Neural cell (in vitro differentiated cells): ENCODE measurements at regions not wholly inside any gene's neighbourhood (a gene's known extent, or its start where the extent isn't known, plus 50 kb on each side); places are given as distances from the start of the nearest gene placed in this dataset.

Source experiments
- H2AFZ ChIP-seq: fragments of 200-600, 300-800 bp; sonication (generic), shearing (Covaris generic); 2 replicates; pipeline ENCODE4 v1.6.0; 2014; ENCODE audit warnings: low read depth, mild to moderate bottlenecking, antibody characterized with exemption, low read length, moderate library complexity
- H3F3A ChIP-seq: fragments of 200-600 bp; shearing (Covaris generic); 2 replicates; pipeline ENCODE4 v1.6.1; 2016; ENCODE audit warnings: mild to moderate bottlenecking, moderate library complexity, mixed read lengths, antibody characterized with exemption, low read length; ENCODE audit not compliant: insufficient read depth, poor library complexity, severe bottlenecking
- H3K27ac ChIP-seq: fragments of 200-600, 300-800 bp; sonication (generic), shearing (Covaris generic); 2 replicates; pipeline ENCODE4 v1.5.1; 2014; ENCODE audit warnings: mild to moderate bottlenecking, low read length, moderate library complexity
- H3K27me3 ChIP-seq: fragments of 300-800, 200-600 bp; sonication (generic), shearing (Covaris generic); 2 replicates; pipeline ENCODE4 v1.6.0; 2014; ENCODE audit warnings: mild to moderate bottlenecking, low read depth, low read length, moderate library complexity; ENCODE audit not compliant: insufficient read depth
- H3K36me3 ChIP-seq: fragments of 300-800, 200-600 bp; sonication (generic), shearing (Covaris generic); 2 replicates; pipeline ENCODE4 v1.5.1; 2014; ENCODE audit warnings: mild to moderate bottlenecking, antibody characterized with exemption, low read length, moderate library complexity; ENCODE audit not compliant: insufficient read depth
- H3K4me2 ChIP-seq: fragments of 300-800, 200-600 bp; sonication (generic), shearing (Covaris generic); 2 replicates; pipeline ENCODE4 v1.6.0; 2014; ENCODE audit warnings: mild to moderate bottlenecking, low read length
- H3K4me3 ChIP-seq: fragments of 300-800, 200-600 bp; sonication (generic), shearing (Covaris generic); 2 replicates; pipeline ENCODE4 v1.5.1; 2014; ENCODE audit warnings: mild to moderate bottlenecking, low read length, moderate library complexity
- H3K79me2 ChIP-seq: fragments of 200-600 bp; shearing (Covaris generic); replicated peaks from 2 replicates; pipeline ENCODE4 v1.6.0; 2014; ENCODE audit warnings: mild to moderate bottlenecking, low read length, moderate library complexity; ENCODE audit not compliant: insufficient read depth
- H3K9ac ChIP-seq: fragments of 300-800, 200-600 bp; sonication (generic), shearing (Covaris generic); 2 replicates; pipeline ENCODE4 v1.6.1; 2016; ENCODE audit warnings: mild to moderate bottlenecking, low read length, mixed read lengths
- H3K9me2 ChIP-seq: fragments of 200-600 bp; shearing (Covaris generic); 2 replicates; pipeline ENCODE4 v1.6.1; 2016; ENCODE audit warnings: mild to moderate bottlenecking, low read length, mixed read lengths; ENCODE audit not compliant: insufficient read depth
- H3K9me3 ChIP-seq: fragments of 200-600, 300-800 bp; sonication (generic), shearing (Covaris generic); 2 replicates; pipeline ENCODE4 v1.6.1; 2016; ENCODE audit warnings: mild to moderate bottlenecking, mixed run types, low read length, moderate library complexity, mixed read lengths
- H4K20me1 ChIP-seq: fragments of 200-600 bp; shearing (Covaris generic); 2 replicates; pipeline ENCODE4 v1.6.1; 2016; ENCODE audit warnings: mild to moderate bottlenecking, mixed run types; ENCODE audit not compliant: insufficient read depth
- EP300 ChIP-seq: fragments of 450-650 bp; conservative IDR thresholded peaks from 2 replicates; pipeline ENCODE4 v1.6.1; 2014; ENCODE audit warnings: antibody characterized with exemption, mild to moderate bottlenecking, moderate library complexity; ENCODE audit not compliant: poor library complexity, severe bottlenecking
- EZH2 ChIP-seq: fragments of 200-600, 300-800 bp; shearing (Covaris generic), sonication (generic); IDR thresholded peaks from 2 replicates; pipeline ENCODE4 v1.6.1; 2014; ENCODE audit warnings: antibody characterized with exemption, low read length, borderline replicate concordance, mild to moderate bottlenecking; ENCODE audit not compliant: insufficient read depth, poor library complexity, severe bottlenecking
- MXI1 ChIP-seq: fragments of 450-650 bp; conservative IDR thresholded peaks from 2 replicates; pipeline ENCODE4 v1.6.1; 2014; ENCODE audit warnings: antibody characterized with exemption, mild to moderate bottlenecking; ENCODE audit not compliant: poor library complexity, severe bottlenecking
- POLR2AphosphoS5 ChIP-seq: IDR thresholded peaks from 2 replicates; pipeline ENCODE4 v1.6.1; 2012
- RAD21 ChIP-seq: fragments of 450-650 bp; conservative IDR thresholded peaks from 2 replicates; pipeline ENCODE4 v1.6.1; 2014; ENCODE audit warnings: antibody characterized with exemption, mild to moderate bottlenecking, moderate library complexity
- SMC3 ChIP-seq: fragments of 450-650 bp; conservative IDR thresholded peaks from 2 replicates; pipeline ENCODE4 v1.6.1; 2014; ENCODE audit warnings: antibody characterized with exemption, mild to moderate bottlenecking, moderate library complexity; ENCODE audit not compliant: poor library complexity
- TAF1 ChIP-seq: IDR thresholded peaks from 2 replicates; pipeline ENCODE4 v1.6.1; 2012; ENCODE audit warnings: low read depth
- TF ChIP-seq, protein P1 (sequence below): fragments of 450-650 bp; IDR thresholded peaks from 2 replicates; pipeline ENCODE4 v1.5.1; 2014; ENCODE audit warnings: antibody characterized with exemption, mild to moderate bottlenecking, moderate library complexity; ENCODE audit not compliant: poor library complexity, severe bottlenecking
- TF ChIP-seq, protein P2 (sequence below): IDR thresholded peaks from 2 replicates; pipeline ENCODE4 v1.6.1; 2012; ENCODE audit warnings: borderline replicate concordance

DNA sequence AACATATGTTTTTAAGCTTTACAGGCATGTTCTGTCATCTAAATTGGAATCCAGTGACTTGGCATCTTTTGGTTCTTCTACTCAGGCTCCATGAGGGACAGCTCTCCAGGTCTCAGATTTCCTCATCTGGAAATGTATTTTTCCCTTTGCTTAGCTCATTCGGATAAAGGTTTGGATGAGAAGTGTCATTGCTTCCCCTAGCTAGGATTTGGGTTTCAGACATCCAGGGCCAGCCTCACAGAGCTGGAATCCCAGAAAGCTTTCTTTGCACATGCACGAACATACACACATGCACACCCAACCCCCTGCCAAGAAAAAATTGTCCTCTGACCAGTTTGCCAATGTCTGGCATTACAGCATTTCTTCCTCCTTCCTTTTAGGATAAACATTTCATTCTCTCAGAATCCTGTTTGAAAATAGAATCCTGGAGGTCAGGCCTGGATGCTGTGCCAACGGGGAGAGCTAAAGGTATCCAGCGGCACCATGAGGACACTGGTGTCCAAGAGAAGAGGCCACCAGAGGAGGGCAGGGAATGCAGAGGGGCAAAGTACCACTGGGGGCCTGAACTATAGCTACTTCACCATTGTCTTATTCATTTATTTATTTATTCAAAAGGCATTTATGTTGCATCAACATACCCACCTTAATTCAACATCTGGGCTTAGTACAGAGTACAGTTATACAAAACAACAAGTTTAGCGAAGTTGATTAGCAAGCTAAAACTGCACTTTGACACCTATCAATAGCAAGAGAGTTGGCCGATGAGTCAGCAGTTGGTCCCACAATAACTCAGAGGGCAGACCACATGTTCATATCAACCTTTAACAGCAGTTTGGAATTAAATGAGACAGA, 97.9 kb upstream of the ATL2 start:
- H2AFZ ChIP-seq, result no peak overlapping the region
- H3K79me2 ChIP-seq, result no peaks in the 10 kb centered on the region
- H3K9me2 ChIP-seq, result no peaks in the 10 kb centered on the region
- no peak overlapping the region for H3K4me2 ChIP-seq
- H3K9me3 ChIP-seq, result peaks cover 1% of the 10 kb centered on the region
- no peaks in the 10 kb centered on the region for H4K20me1 ChIP-seq
- TF ChIP-seq MXI1 (no peak), SMC3 (no peak), EZH2 (no peak), TAF1 (no peak), POLR2AphosphoS5 (no peak), RAD21 (no peak), EP300 (no peak)
- TF ChIP-seq, protein P1, sequence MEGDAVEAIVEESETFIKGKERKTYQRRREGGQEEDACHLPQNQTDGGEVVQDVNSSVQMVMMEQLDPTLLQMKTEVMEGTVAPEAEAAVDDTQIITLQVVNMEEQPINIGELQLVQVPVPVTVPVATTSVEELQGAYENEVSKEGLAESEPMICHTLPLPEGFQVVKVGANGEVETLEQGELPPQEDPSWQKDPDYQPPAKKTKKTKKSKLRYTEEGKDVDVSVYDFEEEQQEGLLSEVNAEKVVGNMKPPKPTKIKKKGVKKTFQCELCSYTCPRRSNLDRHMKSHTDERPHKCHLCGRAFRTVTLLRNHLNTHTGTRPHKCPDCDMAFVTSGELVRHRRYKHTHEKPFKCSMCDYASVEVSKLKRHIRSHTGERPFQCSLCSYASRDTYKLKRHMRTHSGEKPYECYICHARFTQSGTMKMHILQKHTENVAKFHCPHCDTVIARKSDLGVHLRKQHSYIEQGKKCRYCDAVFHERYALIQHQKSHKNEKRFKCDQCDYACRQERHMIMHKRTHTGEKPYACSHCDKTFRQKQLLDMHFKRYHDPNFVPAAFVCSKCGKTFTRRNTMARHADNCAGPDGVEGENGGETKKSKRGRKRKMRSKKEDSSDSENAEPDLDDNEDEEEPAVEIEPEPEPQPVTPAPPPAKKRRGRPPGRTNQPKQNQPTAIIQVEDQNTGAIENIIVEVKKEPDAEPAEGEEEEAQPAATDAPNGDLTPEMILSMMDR, result no peak
- TF ChIP-seq, protein P2, sequence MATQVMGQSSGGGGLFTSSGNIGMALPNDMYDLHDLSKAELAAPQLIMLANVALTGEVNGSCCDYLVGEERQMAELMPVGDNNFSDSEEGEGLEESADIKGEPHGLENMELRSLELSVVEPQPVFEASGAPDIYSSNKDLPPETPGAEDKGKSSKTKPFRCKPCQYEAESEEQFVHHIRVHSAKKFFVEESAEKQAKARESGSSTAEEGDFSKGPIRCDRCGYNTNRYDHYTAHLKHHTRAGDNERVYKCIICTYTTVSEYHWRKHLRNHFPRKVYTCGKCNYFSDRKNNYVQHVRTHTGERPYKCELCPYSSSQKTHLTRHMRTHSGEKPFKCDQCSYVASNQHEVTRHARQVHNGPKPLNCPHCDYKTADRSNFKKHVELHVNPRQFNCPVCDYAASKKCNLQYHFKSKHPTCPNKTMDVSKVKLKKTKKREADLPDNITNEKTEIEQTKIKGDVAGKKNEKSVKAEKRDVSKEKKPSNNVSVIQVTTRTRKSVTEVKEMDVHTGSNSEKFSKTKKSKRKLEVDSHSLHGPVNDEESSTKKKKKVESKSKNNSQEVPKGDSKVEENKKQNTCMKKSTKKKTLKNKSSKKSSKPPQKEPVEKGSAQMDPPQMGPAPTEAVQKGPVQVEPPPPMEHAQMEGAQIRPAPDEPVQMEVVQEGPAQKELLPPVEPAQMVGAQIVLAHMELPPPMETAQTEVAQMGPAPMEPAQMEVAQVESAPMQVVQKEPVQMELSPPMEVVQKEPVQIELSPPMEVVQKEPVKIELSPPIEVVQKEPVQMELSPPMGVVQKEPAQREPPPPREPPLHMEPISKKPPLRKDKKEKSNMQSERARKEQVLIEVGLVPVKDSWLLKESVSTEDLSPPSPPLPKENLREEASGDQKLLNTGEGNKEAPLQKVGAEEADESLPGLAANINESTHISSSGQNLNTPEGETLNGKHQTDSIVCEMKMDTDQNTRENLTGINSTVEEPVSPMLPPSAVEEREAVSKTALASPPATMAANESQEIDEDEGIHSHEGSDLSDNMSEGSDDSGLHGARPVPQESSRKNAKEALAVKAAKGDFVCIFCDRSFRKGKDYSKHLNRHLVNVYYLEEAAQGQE, result no peak
- no peaks in the 10 kb centered on the region for H3F3A ChIP-seq
- no peak overlapping the region for H3K9ac ChIP-seq
- no peak overlapping the region for H3K27ac ChIP-seq
- no peaks in the 10 kb centered on the region for H3K36me3 ChIP-seq
- no peak overlapping the region for H3K4me3 ChIP-seq
- H3K27me3 ChIP-seq, result no peaks in the 10 kb centered on the region

DNA sequence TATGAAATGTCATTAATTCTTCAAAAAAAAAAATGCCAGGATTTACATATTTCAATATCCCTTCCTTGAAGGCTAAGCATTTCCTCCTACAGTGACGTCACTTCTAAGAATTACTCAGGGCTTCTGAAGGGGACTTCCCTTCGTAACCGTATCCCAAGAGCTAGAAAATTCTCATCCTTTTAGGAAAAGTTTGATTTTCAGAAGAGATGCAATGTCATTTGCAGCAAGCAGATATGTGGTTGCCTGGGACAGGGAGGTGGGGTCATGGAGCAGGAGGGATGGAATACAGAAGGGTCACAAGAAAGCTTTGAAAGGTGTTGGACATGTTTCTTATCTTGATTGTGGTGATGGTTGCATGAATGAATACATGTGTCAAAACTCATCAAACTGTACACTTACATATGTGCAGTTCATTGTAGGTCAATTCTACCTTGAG, 97.0 kb upstream of the ATL2 start:
- no peaks in the 10 kb centered on the region for H3K9me3 ChIP-seq
- no peak overlapping the region for H3K9ac ChIP-seq
- H3K9me2 ChIP-seq, result no peaks in the 10 kb centered on the region
- H2AFZ ChIP-seq, result no peak overlapping the region
- H3K27ac ChIP-seq, result no peak overlapping the region
- H3F3A ChIP-seq, result no peaks in the 10 kb centered on the region
- H3K27me3 ChIP-seq, result no peaks in the 10 kb centered on the region
- TF ChIP-seq EP300 (no peak), SMC3 (no peak), RAD21 (no peak), EZH2 (no peak), POLR2AphosphoS5 (no peak), TAF1 (no peak)
- TF ChIP-seq, protein P1, result no peak
- no peaks in the 10 kb centered on the region for H3K36me3 ChIP-seq
- no peaks in the 10 kb centered on the region for H4K20me1 ChIP-seq
- H3K79me2 ChIP-seq, result no peaks in the 10 kb centered on the region
- H3K4me3 ChIP-seq, result no peak overlapping the region
- H3K4me2 ChIP-seq, result no peak overlapping the region
